NB4 (cell line): ENCODE measurements at regions not wholly inside any gene's neighbourhood (a gene's known extent, or its start where the extent isn't known, plus 50 kb on each side); places are given as distances from the start of the nearest gene placed in this dataset.

ENCODE experiments used
- CTCF ChIP-seq: IDR thresholded peaks from one replicate; pipeline ENCODE4 v1.5.1; 2012; ENCODE audit warnings: low read depth, low read length
- TF ChIP-seq, protein P1 (sequence below): IDR thresholded peaks from 2 replicates; pipeline ENCODE4 v1.6.1; 2011; ENCODE audit warnings: low read depth, low read length

DNA sequence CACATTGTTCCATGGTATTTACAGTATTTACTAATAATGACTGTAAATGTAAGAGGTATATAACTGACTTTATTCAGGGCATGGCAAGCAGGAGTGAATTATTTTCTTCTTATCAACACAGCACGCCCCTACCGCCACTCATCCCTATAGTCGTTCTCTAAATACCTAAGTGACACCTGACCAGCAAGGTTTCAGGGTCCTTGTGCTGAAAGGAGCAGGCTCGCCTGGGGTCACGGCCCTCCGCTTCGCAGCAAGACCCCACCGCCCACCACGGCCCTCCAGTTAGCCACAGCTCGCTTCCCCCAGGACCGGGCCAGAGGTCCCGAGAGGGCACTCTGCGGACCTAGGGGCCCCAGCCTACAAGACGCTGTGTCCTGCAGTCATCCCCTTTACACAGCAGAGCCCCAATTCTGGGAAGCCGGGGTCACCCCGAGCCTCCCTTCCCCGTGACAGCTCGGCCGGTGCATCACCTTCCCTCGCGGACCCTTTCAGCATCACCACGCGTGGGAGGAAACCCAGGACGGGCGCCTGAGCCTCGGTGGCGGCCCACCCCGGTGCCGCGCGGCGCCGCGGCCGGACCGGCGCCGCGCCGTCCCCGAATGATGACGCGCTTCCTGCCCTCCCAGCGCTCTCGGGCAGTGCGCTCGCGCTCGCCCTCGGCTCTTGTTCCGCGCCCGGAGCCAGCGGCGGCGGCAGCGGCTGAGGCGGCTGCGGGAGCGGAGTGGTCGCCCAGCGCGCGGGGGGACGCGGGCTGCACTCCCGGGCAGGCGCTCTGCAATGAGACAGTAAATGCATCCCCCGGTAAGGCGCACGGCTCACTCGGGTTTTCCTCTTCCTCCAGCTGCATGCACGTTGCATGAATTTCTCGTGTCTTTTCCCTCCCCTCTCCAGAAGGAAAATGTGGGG is 225.1 kb upstream of the C2CD4B start, which contains the start of gene TLN2:
- TF ChIP-seq CTCF, result no peak
- TF ChIP-seq, protein P1, sequence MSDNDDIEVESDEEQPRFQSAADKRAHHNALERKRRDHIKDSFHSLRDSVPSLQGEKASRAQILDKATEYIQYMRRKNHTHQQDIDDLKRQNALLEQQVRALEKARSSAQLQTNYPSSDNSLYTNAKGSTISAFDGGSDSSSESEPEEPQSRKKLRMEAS, result peak; percentile 50; the same call in 1 of the 2 replicates
